NCI-H524 treated with DMSO at 0.1 percent for 48 hours (cell line): ENCODE measurements at regions not wholly inside any gene's neighbourhood (a gene's known extent, or its start where the extent isn't known, plus 50 kb on each side); places are given as distances from the start of the nearest gene placed in this dataset.

ENCODE experiments used
- DNase-seq: peaks from one replicate; lab custom pipeline; 2025; lab: John Stamatoyannopoulos, UW

- no peak for DNase-seq
These were observed 236.7 kb downstream of the PIK3R1 start for GRCh38 chr5:68452286-68452685.

GRCh38 chr5:68454172-68454571 is 238.6 kb downstream of the PIK3R1 start:
- no peak for DNase-seq

GRCh38 chr5:68454766-68455165 is 239.2 kb downstream of the PIK3R1 start:
- no peak for DNase-seq

- no peak for DNase-seq
These were observed 239.7 kb downstream of the PIK3R1 start for GRCh38 chr5:68455216-68455615.

GRCh38 chr5:68456756-68457217 is 241.2 kb downstream of the PIK3R1 start:
- DNase-seq = no peak

- no peak for DNase-seq
These were observed 241.7 kb downstream of the PIK3R1 start for GRCh38 chr5:68457285-68457684.

GRCh38 chr5:68458416-68459021 is 243.0 kb downstream of the PIK3R1 start:
- DNase-seq = no peak

GRCh38 chr5:68459093-68459809 is 243.7 kb downstream of the PIK3R1 start:
- peak; percentile 90 for DNase-seq

GRCh38 chr5:68459810-68460139 is 244.2 kb downstream of the PIK3R1 start:
- DNase-seq = no peak

GRCh38 chr5:68460147-68460798 is 244.7 kb downstream of the PIK3R1 start:
- peak; percentile 12 for DNase-seq

GRCh38 chr5:68463606-68464005 is 248.1 kb downstream of the PIK3R1 start:
- DNase-seq = no peak

- no peak for DNase-seq
These were observed 248.9 kb downstream of the PIK3R1 start for GRCh38 chr5:68464424-68464823.

GRCh38 chr5:68465133-68465532 is 249.6 kb downstream of the PIK3R1 start:
- DNase-seq = no peak

GRCh38 chr5:68465934-68466551 is 250.5 kb downstream of the PIK3R1 start:
- DNase-seq = no peak

- no peak for DNase-seq
These were observed 251.7 kb downstream of the PIK3R1 start for GRCh38 chr5:68467208-68467607.

GRCh38 chr5:68467794-68468193 is 252.2 kb downstream of the PIK3R1 start:
- no peak for DNase-seq

GRCh38 chr5:68468322-68468721 is 252.8 kb downstream of the PIK3R1 start:
- DNase-seq = no peak

GRCh38 chr5:68475476-68475983 is 260.0 kb downstream of the PIK3R1 start:
- no peak for DNase-seq

- DNase-seq = no peak
These were observed 261.3 kb downstream of the PIK3R1 start for GRCh38 chr5:68476854-68477253.

GRCh38 chr5:68478301-68479095 is 262.9 kb downstream of the PIK3R1 start:
- DNase-seq = peak; percentile 12

GRCh38 chr5:68479524-68479923 is 264.0 kb downstream of the PIK3R1 start:
- DNase-seq = peak; percentile 79
